ENCODE measurements at regions not wholly inside any gene's neighbourhood (a gene's known extent, or its start where the extent isn't known, plus 50 kb on each side); places are given as distances from the start of the nearest gene placed in this dataset.
"Not testable (repeated sequence)": the region's sequence is repeated elsewhere in the genome, so short reads cannot be mapped to it uniquely, and the experiment has no call there.

GRCh38 chr7:145481985-145482384 lies 634.6 kb upstream of the CNTNAP2 start:
- no peak for DNase-seq (ENCODE audit: low read depth in 4 of 4, low spot score in 3 of 4)

- DNase-seq (ENCODE audit: low read depth in 4 of 4, low spot score in 3 of 4) = no peak
These were observed 638.1 kb upstream of the CNTNAP2 start for GRCh38 chr7:145478541-145478940.

GRCh38 chr7:145474009-145474686 lies 638.3 kb upstream of the TPK1 start:
- DNase-seq (ENCODE audit: low read depth in 4 of 4, low spot score in 3 of 4) = peak in 3 of 4 donors; percentile 15 to 31 (median 16)

- DNase-seq (ENCODE audit: low read depth in 4 of 4, low spot score in 3 of 4) = no peak
These were observed 636.0 kb upstream of the TPK1 start for GRCh38 chr7:145471883-145472282.

GRCh38 chr7:145464287-145464686 lies 628.4 kb upstream of the TPK1 start:
- no peak for DNase-seq (ENCODE audit: low read depth in 4 of 4, low spot score in 3 of 4)

- no peak for DNase-seq (ENCODE audit: low read depth in 4 of 4, low spot score in 3 of 4)
These were observed 626.6 kb upstream of the TPK1 start for GRCh38 chr7:145462463-145462862.

- DNase-seq (ENCODE audit: low read depth in 4 of 4, low spot score in 3 of 4) = no peak
These were observed 599.0 kb upstream of the TPK1 start for GRCh38 chr7:145434811-145435210.

GRCh38 chr7:145431834-145432233 lies 596.0 kb upstream of the TPK1 start:
- no peak for DNase-seq (ENCODE audit: low read depth in 4 of 4, low spot score in 3 of 4)

- not testable (repeated sequence) for DNase-seq (ENCODE audit: low read depth in 4 of 4, low spot score in 3 of 4)
These were observed 582.6 kb upstream of the TPK1 start for GRCh38 chr7:145418481-145418880.

- no peak for DNase-seq (ENCODE audit: low read depth in 4 of 4, low spot score in 3 of 4)
These were observed 575.2 kb upstream of the TPK1 start for GRCh38 chr7:145411066-145411465.

GRCh38 chr7:145398758-145399157 lies 562.9 kb upstream of the TPK1 start:
- DNase-seq (ENCODE audit: low read depth in 4 of 4, low spot score in 3 of 4) = no peak

- no peak for DNase-seq (ENCODE audit: low read depth in 4 of 4, low spot score in 3 of 4)
These were observed 558.3 kb upstream of the TPK1 start for GRCh38 chr7:145394126-145394525.

GRCh38 chr7:145382762-145383161 lies 546.9 kb upstream of the TPK1 start:
- DNase-seq (ENCODE audit: low read depth in 4 of 4, low spot score in 3 of 4) = no peak

GRCh38 chr7:145378197-145378596 lies 542.3 kb upstream of the TPK1 start:
- DNase-seq (ENCODE audit: low read depth in 4 of 4, low spot score in 3 of 4) = no peak

GRCh38 chr7:145360511-145361100 lies 524.8 kb upstream of the TPK1 start:
- DNase-seq (ENCODE audit: low read depth in 4 of 4, low spot score in 3 of 4) = no peak

- DNase-seq (ENCODE audit: low read depth in 4 of 4, low spot score in 3 of 4) = no peak
These were observed 514.5 kb upstream of the TPK1 start for GRCh38 chr7:145350334-145350733.

GRCh38 chr7:145349452-145349851 lies 513.6 kb upstream of the TPK1 start:
- not testable (repeated sequence) for DNase-seq (ENCODE audit: low read depth in 4 of 4, low spot score in 3 of 4)

- DNase-seq (ENCODE audit: low read depth in 4 of 4, low spot score in 3 of 4) = no peak
These were observed 511.4 kb upstream of the TPK1 start for GRCh38 chr7:145347271-145347670.

GRCh38 chr7:145339319-145339718 lies 503.5 kb upstream of the TPK1 start:
- DNase-seq (ENCODE audit: low read depth in 4 of 4, low spot score in 3 of 4) = no peak

GRCh38 chr7:145331522-145331921 lies 495.7 kb upstream of the TPK1 start:
- no peak for DNase-seq (ENCODE audit: low read depth in 4 of 4, low spot score in 3 of 4)

- DNase-seq (ENCODE audit: low read depth in 4 of 4, low spot score in 3 of 4) = no peak
These were observed 495.2 kb upstream of the TPK1 start for GRCh38 chr7:145331076-145331475.

- no peak for DNase-seq (ENCODE audit: low read depth in 4 of 4, low spot score in 3 of 4)
These were observed 491.8 kb upstream of the TPK1 start for GRCh38 chr7:145327646-145328045.

- DNase-seq (ENCODE audit: low read depth in 4 of 4, low spot score in 3 of 4) = no peak
These were observed 488.2 kb upstream of the TPK1 start for GRCh38 chr7:145324081-145324480.
